ENCODE measurements at regions not wholly inside any gene's neighbourhood (a gene's known extent, or its start where the extent isn't known, plus 50 kb on each side); places are given as distances from the start of the nearest gene placed in this dataset.
"Not testable (repeated sequence)": the region's sequence is repeated elsewhere in the genome, so short reads cannot be mapped to it uniquely, and the experiment has no call there.

- no peak for DNase-seq (ENCODE audit: low read depth)
Measured at GRCh38 chr5:116738239-116738614, 163.6 kb upstream of the SEMA6A start.

GRCh38 chr5:116736671-116737070 lies 162.0 kb upstream of the SEMA6A start:
- no peak for DNase-seq (ENCODE audit: low read depth)

DNA sequence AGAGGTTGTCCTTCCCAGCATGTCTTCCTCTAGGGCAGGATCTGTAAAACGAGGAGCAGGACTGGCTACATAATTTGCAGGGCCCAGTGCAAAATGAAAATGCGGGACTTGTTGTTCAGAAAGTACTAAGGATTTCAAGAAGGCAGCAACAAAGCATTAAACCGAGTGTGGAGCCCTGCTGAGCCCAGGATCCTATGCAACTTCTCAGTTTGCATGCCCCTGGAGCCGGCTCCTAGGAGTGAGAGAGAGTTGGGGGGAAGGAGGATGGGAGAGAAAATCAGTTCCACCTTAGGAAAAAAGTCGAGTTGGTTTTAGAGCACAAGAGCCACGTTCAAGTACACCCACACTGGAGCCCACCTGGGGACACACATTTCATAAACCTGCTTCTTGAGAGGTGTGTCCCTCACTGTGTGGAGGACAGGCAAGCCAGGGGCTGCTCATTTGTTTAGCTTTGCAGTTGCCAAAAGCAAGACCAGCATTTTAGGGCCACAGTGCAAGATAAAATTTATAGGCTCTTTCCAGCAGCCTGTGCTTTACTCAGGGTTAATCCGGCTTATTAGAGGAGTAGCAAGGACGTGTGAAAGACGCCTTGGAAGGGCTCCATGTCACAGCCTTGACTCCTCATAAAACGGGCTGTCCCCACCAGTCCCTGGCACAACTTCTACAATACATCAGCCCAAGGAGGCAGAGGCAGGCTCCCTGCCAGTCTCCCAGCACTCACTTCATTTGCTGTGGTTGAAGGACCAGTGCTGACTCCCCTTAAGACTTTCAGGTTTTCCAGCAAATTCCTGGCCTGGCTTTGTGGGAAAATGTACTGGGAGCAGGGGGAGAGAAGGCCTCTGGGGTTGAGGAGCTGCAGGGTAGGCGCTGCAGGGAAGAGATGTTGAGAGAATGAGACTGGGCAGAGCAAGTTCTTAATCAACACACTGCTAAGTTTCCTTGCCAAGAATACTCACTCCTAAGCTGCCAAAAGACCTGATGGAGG lies 159.7 kb upstream of the SEMA6A start:
- no peak for DNase-seq (ENCODE audit: low read depth)

DNA sequence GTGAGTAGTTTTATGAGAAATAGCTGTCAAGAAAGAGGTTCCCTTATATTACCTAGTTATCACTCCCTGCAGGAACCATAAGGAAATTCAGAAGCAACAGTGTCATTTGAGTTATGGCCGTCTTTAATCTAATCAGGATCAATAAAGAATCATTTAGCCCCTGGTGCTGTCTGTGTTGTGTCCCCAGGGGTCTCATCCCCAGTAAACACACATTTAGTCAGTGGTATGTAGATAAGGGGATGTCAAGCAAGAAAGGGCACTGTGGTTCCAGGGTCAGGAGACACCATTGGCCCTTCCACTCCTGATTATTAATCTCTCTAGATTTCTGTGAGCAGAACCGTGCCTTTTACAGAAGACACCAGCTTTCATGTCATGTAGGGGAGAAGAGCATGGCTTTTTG lies 158.0 kb upstream of the SEMA6A start:
- DNase-seq (ENCODE audit: low read depth): no peak

DNA sequence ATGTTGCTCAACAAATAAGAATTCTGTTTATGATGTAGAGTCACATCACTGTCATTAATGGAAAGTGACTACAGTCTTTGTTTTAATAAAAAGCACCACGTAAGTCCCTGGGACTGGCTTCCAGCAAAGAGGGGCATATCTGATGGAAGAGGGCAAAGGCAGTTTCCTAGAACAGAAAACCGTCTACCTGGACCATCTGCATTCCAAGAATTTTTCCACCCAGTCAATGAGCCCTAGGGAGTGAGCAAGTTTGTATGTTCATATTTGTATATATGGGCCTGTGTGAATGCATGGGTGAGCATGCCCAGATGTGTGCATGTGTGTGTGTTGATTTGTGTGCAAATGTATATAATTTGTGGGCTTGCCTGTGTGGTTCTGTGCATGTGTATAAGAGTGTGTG lies 156.8 kb upstream of the SEMA6A start:
- DNase-seq (ENCODE audit: low read depth): no peak

GRCh38 chr5:116730706-116731105 lies 156.1 kb upstream of the SEMA6A start:
- no peak for DNase-seq (ENCODE audit: low read depth)

DNA sequence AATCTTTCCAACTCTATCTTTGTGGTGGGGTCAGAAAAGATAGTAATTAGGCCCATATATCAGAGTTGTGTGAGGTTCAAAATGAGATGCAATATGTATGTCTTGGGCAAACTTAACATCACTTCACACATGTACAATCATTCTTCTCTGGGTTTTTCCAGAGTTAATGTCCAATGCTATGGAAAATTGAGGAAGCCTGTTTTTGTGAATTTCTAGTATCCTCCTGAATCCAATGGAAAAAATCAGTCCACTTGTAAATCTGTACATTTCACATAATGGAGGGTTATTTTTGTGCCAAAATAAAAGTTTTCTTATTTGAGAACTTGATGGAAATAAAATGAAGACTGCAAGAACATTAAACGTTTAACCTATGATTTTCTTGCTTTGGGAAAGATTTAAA lies 155.6 kb upstream of the SEMA6A start:
- DNase-seq (ENCODE audit: low read depth): no peak

DNA sequence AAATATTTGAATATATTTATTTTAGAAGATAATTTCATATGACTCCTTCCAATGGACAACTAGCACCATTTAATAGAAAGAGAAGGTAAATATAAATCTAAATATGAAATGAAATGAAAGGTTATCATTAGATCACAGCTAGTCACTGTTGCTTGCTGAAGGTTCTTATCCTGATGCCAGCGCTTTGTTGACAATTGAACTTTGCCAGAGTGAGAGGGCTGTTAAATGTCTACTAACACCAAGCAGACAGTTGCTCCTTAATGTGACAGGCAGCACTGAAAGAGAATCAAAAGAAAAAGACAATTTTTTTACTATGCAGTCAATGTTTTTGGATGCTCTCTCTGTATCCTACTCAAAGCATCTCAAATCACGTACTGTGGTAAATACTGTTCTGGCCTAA lies 152.6 kb upstream of the SEMA6A start:
- DNase-seq (ENCODE audit: low read depth): no peak

DNA sequence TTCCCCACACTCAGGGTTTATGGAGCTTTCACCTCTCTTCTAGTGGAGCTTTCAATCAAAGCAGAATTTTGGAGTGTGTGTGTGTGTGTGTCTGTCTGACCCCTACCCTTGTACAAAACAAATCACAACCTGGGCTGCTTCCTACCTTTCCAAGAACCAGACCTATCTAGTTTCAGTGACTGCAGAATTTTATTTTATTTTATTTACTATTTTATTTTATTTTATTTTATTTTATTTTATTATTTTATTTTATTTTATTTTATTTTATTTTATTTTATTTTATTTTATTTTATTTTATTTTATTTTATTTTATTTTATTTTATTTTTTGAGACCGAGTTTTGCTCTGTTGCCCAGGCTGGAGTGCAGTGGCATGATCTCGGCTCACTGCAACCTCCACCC lies 151.6 kb upstream of the SEMA6A start:
- DNase-seq (ENCODE audit: low read depth): not testable (repeated sequence)

DNA sequence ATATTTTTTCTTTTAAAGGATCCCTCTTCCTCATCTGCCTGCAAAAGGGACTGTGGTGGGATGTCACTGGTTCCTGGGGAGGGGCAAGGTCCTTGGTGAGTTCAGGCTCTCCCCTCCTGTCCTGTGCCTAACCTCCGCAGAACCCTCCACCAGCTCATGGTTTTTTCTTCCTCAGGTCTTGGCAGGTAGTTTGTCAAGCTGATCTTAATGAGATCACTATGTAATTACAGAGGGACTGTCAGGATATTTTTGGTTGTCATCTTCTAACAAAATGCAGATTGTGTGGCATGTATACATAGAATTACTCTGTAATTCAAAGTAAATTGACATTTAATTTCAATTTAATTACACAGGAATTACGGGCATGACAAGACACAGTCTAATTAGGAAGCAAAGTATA lies 150.3 kb upstream of the SEMA6A start:
- DNase-seq (ENCODE audit: low read depth): no peak

- DNase-seq (ENCODE audit: low read depth): no peak
Measured at GRCh38 chr5:116722651-116723050, 148.0 kb upstream of the SEMA6A start.

DNA sequence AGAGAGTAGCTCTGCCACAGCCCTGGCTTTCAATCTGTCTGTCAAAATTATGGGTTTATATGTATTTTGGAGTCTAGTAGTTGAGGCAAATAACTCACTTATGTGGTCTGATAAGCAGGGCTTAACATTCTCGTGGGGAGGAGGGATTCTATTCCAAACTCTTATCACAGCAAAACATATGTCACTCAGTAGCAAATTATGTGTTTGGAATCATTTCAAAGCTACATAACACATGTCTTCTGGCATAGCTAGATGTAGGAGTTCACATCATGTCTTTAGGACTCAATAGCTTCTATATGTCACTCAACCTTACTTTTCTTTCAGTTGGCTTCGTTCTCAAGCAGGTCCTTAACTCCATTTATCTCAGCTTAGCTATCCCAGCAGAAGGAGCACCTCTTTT lies 144.5 kb upstream of the SEMA6A start:
- no peak for DNase-seq (ENCODE audit: low read depth)

GRCh38 chr5:116718317-116718716 lies 143.7 kb upstream of the SEMA6A start:
- DNase-seq (ENCODE audit: low read depth): no peak

DNA sequence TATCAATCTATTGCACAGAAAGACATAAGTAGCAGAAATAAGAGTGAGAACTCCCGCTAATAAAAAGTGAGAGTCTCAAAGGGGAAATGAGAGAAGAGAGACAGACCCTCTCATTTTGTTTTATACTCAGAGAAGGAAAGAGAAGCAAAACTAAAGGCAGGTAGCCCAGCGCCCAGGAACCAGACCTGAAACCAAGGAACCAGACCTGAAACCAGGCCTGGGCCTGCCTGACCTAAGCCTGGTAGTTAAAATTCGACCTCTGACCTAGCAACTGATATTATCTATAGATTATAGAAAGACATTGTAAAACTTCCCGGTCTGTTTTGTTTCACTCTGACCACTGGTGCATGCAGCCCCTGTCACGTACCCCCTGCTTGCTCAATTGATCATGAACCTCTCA lies 134.5 kb upstream of the SEMA6A start:
- DNase-seq (ENCODE audit: low read depth): no peak

- not testable (repeated sequence) for DNase-seq (ENCODE audit: low read depth)
Measured at GRCh38 chr5:116705121-116705519, 130.5 kb upstream of the SEMA6A start.

- no peak for DNase-seq (ENCODE audit: low read depth)
Measured at GRCh38 chr5:116703941-116704340, 129.3 kb upstream of the SEMA6A start.

DNA sequence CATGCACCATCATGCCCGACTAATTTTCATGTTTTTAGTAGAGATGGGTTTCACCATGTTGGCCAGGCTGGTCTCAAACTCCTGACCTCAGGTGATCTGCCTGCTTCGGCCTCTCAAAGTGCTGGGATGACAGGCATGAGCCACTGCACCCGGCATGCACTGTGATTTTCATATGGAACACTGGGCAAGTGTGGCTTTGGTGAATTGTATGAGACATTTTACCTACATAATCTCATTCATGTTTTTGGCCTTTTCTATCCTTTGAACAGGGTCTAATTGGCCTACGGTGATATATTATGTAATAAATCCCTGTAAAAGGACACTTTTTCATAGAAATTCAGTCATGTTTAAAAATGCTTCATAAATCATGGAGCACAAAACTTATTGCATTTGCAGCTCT lies 128.7 kb upstream of the SEMA6A start:
- no peak for DNase-seq (ENCODE audit: low read depth)

GRCh38 chr5:116702776-116703175 lies 128.2 kb upstream of the SEMA6A start:
- DNase-seq (ENCODE audit: low read depth): no peak

GRCh38 chr5:116699332-116699731 lies 124.7 kb upstream of the SEMA6A start:
- DNase-seq (ENCODE audit: low read depth): no peak

DNA sequence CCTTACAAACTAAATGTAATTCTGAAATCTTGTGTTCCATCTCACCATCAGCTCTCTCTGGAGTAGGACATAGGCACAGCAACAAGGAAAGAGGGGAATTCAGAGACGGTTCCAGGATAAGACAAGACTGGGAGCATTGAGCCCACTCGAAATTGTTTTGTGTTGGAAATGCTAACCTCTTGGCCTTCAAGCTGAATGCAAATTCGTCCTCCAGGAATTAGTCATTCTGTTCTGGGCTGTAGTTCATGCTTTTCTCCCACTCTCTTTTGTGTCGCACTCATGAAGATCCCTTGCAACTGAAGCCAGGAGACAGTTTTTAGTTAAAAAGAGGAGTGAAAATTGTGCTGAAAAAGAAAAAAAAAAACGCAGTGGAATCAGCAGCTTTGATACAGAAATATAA lies 121.7 kb upstream of the SEMA6A start:
- no peak for DNase-seq (ENCODE audit: low read depth)

- DNase-seq (ENCODE audit: low read depth): no peak
Measured at GRCh38 chr5:116695681-116696080, 121.1 kb upstream of the SEMA6A start.

DNA sequence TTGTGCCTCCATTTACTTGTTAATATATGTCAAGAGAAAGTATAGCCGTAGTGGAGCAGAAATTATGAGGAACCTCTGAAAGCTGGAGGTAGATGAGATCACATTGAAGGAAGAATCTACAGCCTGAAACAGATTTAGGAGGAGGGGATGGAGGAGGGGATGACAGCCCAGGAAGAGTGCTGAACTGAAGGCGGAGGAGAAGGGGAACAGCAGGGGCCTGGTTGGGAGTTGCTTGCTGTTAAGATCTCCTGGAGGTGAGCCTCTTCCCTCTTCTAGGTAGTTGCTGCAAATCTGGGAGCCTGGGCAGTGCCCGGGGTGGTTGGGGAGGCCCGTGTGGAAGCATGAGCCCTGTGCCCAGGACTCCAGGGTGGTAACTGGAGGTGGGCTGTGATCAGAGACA lies 111.8 kb upstream of the SEMA6A start:
- DNase-seq (ENCODE audit: low read depth): no peak

- no peak for DNase-seq (ENCODE audit: low read depth)
Measured at GRCh38 chr5:116685931-116686330, 111.3 kb upstream of the SEMA6A start.

GRCh38 chr5:116685069-116685468 lies 110.4 kb upstream of the SEMA6A start:
- no peak for DNase-seq (ENCODE audit: low read depth)
